HFF-Myc (cell line): ENCODE measurements at regions not wholly inside any gene's neighbourhood (a gene's known extent, or its start where the extent isn't known, plus 50 kb on each side); places are given as distances from the start of the nearest gene placed in this dataset.

Source experiments
- DNase-seq: peaks from one replicate; pipeline ENCODE4 v3.0.0-alpha.2; 2011; ENCODE audit warnings: low read depth; ENCODE audit errors: extremely low read depth
- H3K4me3 ChIP-seq: replicated peaks from 2 replicates; pipeline ENCODE4 v1.5.1; 2011; ENCODE audit warnings: low read depth, mild to moderate bottlenecking, control low read depth, low read length
- CTCF ChIP-seq: IDR thresholded peaks from 2 replicates; pipeline ENCODE4 v1.5.1; 2012; ENCODE audit warnings: mild to moderate bottlenecking, low read depth, low read length, control low read depth; ENCODE audit errors: missing control alignments

GRCh38 chr12:16766736-16767135, 160.8 kb upstream of the LMO3 start:
- no peak for TF ChIP-seq CTCF
- H3K4me3 ChIP-seq: no peak overlapping the region
- no peak for DNase-seq

GRCh38 chr12:16763901-16764300, 157.9 kb upstream of the LMO3 start:
- no peak overlapping the region for H3K4me3 ChIP-seq
- DNase-seq: no peak
- no peak for TF ChIP-seq CTCF

GRCh38 chr12:16756833-16757555, 151.0 kb upstream of the LMO3 start:
- DNase-seq: no peak
- no peak overlapping the region for H3K4me3 ChIP-seq
- TF ChIP-seq CTCF: no peak

GRCh38 chr12:16730772-16731171, 124.8 kb upstream of the LMO3 start:
- DNase-seq: no peak
- no peak overlapping the region for H3K4me3 ChIP-seq
- no peak for TF ChIP-seq CTCF

GRCh38 chr12:16726879-16727278, 120.9 kb upstream of the LMO3 start:
- DNase-seq: no peak
- no peak for TF ChIP-seq CTCF
- H3K4me3 ChIP-seq: no peak overlapping the region

- no peak overlapping the region for H3K4me3 ChIP-seq
- no peak for TF ChIP-seq CTCF
- no peak for DNase-seq
These were observed 113.9 kb upstream of the LMO3 start for GRCh38 chr12:16719713-16720416.
